ENCODE measurements at regions not wholly inside any gene's neighbourhood (a gene's known extent, or its start where the extent isn't known, plus 50 kb on each side); places are given as distances from the start of the nearest gene placed in this dataset.

DNA sequence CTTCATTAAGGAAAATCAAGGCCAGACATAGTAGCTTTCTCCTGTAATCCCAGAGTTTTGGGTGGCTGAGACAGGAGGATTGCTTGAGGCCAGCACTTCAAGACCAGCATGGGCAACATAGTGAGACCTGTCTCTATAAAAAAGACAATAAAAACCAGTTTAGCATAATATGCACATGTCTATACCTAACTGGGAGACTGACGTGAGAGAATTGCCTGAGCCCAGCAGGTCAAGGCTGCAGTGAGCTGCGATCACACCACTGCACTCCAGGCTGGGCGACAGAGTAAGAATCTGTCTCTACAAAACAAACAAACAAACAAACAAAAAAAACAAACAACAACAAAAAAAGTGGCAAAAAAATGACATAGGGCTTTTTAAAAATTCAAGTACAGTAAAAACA, 820.8 kb downstream of the MTRR start:
- TF ChIP-seq CTCF (IDR thresholded peaks at IDR 0.05), result no peak
- TF ChIP-seq POLR2A (IDR thresholded peaks at IDR 0.05), result no peak
